Stomach (tissue), 8 donors: ENCODE measurements at regions not wholly inside any gene's neighbourhood (a gene's known extent, or its start where the extent isn't known, plus 50 kb on each side); places are given as distances from the start of the nearest gene placed in this dataset.

Experiments
- DNase-seq, 2 donors: peaks; one replicate each; pipeline versions ENCODE4 v3.0.0 to v3.0.0-alpha.2; 2013 to 2019
- H3K27ac ChIP-seq, 5 donors: fragments of 200-600 bp in 4 of 5; sonication (generic) in 4 of 5; one replicate each; pipeline ENCODE4 v1.5.1; 2013 to 2019; ENCODE audit warnings: mild to moderate bottlenecking in 1 of 5, moderate library complexity in 1 of 5
- H3K27me3 ChIP-seq, 3 donors: fragments of 200-600 bp; sonication (generic); one replicate each; pipeline ENCODE4 v1.5.1; 2017 to 2019; ENCODE audit warnings: mixed run types in 1 of 3
- H3K36me3 ChIP-seq, 4 donors: fragments of 200-600 bp; sonication (generic); 1 replicate in 3 of 4; 2 replicates in 1 of 4; pipeline ENCODE4 v1.5.1; 2016 to 2019
- H3K4me1 ChIP-seq, 4 donors: fragments of 200-600 bp; sonication (generic); one replicate each; pipeline ENCODE4 v1.5.1; 2016 to 2019
- H3K4me3 ChIP-seq, 4 donors: fragments of 200-600 bp; sonication (generic) in 3 of 4; one replicate each; pipeline ENCODE4 v1.5.1; 2016 to 2019; ENCODE audit warnings: mild to moderate bottlenecking in 1 of 4
- H3K9me3 ChIP-seq, 4 donors: fragments of 200-600 bp; sonication (generic); one replicate each; pipeline ENCODE4 v1.5.1; 2016 to 2019
- EP300 ChIP-seq: sonication (generic); formaldehyde crosslinking; IDR thresholded peaks from one replicate; pipeline ENCODE4 v1.6.1; 2017; ENCODE audit warnings: antibody characterized with exemption
- POLR2A ChIP-seq, 4 donors: fragments of 450-650 bp; IDR thresholded peaks; one replicate each; pipeline ENCODE4 v1.6.1; 2016; ENCODE audit warnings: antibody characterized with exemption in 4 of 4, control low read depth in 2 of 4, mild to moderate bottlenecking in 1 of 4, moderate library complexity in 1 of 4
- POLR2AphosphoS5 ChIP-seq, 3 donors: sonication (generic); formaldehyde crosslinking; IDR thresholded peaks; one replicate each; pipeline ENCODE4 v1.6.1; 2016; ENCODE audit warnings: antibody characterized with exemption in 3 of 3
- whole genome bisulfite sequencing, 5 donors: extraction: QIAGEN DNeasy Blood & Tissue Kit in 3 of 5; methylation state at CpG; one replicate each; pipeline versions ENCODE4 v1.1.5 to v1.1.7; 2013 to 2018; 5-methylcytosine and 5-hydroxymethylcytosine counted together
- intact Hi-C: fragments of 100-400 bp; cut with DNase I; formaldehyde crosslinking; loops from one replicate; pipeline ENCODE4 v1.15.1; 2023; ENCODE audit warnings: low total_unique reads
- TF ChIP-seq, protein P1 (sequence below), 7 experiments: fragments of 450-650 bp in 4 of 7; fragments of 200-600 bp in 3 of 7; sonication (generic) in 3 of 7; IDR thresholded peaks; one replicate each; pipeline ENCODE4 v1.5.1; 2016 to 2019; ENCODE audit warnings: antibody characterized with exemption in 7 of 7, control low read depth in 2 of 7, mild to moderate bottlenecking in 1 of 7
- donor health status: healthy with polysubstance abuse.
- donor health status: Bipolar disorder and iron deficiency.
- donor health status: healthy.

DNA sequence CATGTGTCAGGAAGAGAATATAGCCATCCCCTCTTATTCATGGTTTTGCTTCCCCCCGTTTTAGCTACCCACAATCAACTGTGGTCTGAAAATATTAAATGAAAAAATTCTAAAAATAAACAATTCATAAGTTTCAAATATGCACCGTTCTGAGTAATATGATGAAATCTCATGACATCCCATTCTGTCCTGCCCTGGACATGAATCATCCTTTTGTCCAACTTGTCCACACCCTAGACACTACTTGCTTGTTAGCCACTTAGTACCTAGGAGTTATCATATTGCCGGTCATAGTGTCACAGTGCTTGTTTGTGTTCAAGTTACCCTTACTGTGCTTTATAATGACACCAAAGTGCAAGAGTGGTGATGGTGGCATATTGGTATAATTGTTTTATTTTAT, 113.5 kb downstream of the CAAP1 start:
- DNase-seq = no peak
- no peak overlapping the region for H3K4me3 ChIP-seq
- intact Hi-C loops = no loop called here
- WGBS, 5 donors = 86 to 88% (median 87%) methylated on average over 3 of the region's 3 CpGs
- no peak overlapping the region for H3K27ac ChIP-seq
- no peaks in the 10 kb centered on the region for H3K36me3 ChIP-seq
- TF ChIP-seq EP300 (no peak), POLR2AphosphoS5 (IDR thresholded peaks at IDR 0.05) (no peak), POLR2A (IDR thresholded peaks at IDR 0.05) (no peak)
- TF ChIP-seq, protein P1, sequence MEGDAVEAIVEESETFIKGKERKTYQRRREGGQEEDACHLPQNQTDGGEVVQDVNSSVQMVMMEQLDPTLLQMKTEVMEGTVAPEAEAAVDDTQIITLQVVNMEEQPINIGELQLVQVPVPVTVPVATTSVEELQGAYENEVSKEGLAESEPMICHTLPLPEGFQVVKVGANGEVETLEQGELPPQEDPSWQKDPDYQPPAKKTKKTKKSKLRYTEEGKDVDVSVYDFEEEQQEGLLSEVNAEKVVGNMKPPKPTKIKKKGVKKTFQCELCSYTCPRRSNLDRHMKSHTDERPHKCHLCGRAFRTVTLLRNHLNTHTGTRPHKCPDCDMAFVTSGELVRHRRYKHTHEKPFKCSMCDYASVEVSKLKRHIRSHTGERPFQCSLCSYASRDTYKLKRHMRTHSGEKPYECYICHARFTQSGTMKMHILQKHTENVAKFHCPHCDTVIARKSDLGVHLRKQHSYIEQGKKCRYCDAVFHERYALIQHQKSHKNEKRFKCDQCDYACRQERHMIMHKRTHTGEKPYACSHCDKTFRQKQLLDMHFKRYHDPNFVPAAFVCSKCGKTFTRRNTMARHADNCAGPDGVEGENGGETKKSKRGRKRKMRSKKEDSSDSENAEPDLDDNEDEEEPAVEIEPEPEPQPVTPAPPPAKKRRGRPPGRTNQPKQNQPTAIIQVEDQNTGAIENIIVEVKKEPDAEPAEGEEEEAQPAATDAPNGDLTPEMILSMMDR (IDR thresholded peaks at IDR 0.05) = no peak
- H3K27me3 ChIP-seq = no peaks in the 10 kb centered on the region
- H3K4me1 ChIP-seq = no peaks in the 10 kb centered on the region
- H3K9me3 ChIP-seq = no peaks in the 10 kb centered on the region

DNA sequence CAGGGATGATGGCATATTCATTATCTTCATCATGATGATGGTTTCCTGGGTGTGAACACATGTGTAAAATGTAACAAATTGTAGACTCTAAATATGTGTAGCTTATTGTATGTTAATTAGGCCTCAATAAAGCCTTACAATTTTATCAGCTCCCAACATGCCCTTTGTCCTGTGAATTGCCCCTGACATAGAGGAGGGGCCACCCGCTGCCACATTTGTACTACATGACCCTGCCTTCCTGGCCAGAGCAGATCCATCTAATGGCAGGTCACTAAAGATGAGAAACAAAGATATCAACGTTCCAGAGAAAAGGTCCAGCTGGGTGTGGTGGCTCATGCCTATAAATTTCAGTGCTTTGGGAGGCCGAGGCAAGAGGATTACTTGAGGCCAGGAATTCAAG, 117.2 kb downstream of the CAAP1 start:
- Histone ChIP-seq H3K4me1 (no peaks in the 10 kb centered on the region), H3K4me3 (no peak overlapping the region), H3K27ac (no peak overlapping the region), H3K27me3 (no peaks in the 10 kb centered on the region), H3K36me3 (no peaks in the 10 kb centered on the region), H3K9me3 (no peaks in the 10 kb centered on the region)
- no peak for TF ChIP-seq POLR2AphosphoS5 (IDR thresholded peaks at IDR 0.05)
- TF ChIP-seq, protein P1 (IDR thresholded peaks at IDR 0.05) = no peak
- no peak for TF ChIP-seq EP300
- TF ChIP-seq POLR2A (IDR thresholded peaks at IDR 0.05) = no peak
- no peak for DNase-seq
- intact Hi-C loops = no loop called here
- 62 to 70% (median 66%) methylated on average over 3 of the region's 3 CpGs for WGBS, 5 donors

DNA sequence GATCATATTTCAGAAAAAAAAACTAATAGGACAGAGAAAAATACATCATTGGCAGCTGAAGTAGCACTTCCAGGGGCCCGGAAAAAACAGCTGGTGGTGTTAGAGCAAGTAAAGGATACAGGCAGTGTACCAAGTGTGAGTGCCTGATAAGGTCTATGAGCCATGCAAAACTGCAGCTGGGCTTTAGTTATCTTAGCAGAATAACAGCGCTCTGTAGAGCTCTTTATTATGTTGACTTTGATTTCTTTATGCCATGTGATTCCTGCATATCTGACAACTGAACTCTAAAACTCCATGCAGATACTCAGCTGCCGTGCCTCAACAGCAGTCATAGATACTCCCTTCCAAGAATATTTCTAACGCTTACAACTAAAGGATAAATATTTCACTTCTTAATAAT, 119.5 kb downstream of the CAAP1 start:
- Histone ChIP-seq H3K4me3 (no peak overlapping the region), H3K27me3 (no peaks in the 10 kb centered on the region), H3K4me1 (no peaks in the 10 kb centered on the region), H3K36me3 (no peaks in the 10 kb centered on the region), H3K27ac (no peak overlapping the region), H3K9me3 (no peaks in the 10 kb centered on the region)
- TF ChIP-seq, protein P1 (IDR thresholded peaks at IDR 0.05) = no peak
- TF ChIP-seq POLR2AphosphoS5 (IDR thresholded peaks at IDR 0.05) = no peak
- TF ChIP-seq POLR2A (IDR thresholded peaks at IDR 0.05) = no peak
- TF ChIP-seq EP300 = no peak
- DNase-seq = no peak
- intact Hi-C loops = no loop called here
- WGBS, 5 donors = 51 to 70% (median 68%) methylated on average over 4 of the region's 4 CpGs

DNA sequence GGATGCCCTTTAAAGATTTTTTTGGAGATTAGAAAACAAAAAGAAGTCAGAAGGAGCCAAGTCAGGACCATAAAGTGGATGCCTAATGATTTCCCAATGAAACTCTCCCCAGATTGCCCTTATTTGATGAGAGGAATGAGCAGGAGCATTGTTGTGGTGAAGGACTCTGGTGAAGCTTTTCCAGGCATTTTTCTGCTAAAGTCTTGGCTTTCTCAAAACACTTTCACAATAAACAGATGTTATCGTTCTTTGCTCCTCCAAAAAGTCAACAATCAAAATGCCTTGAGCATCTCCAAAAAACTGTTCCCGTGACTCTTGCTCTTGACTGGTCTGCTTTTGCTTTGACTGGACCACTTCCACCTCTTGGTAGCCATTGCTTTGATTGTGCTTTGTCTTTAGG, 121.8 kb downstream of the CAAP1 start:
- Histone ChIP-seq H3K9me3 (no peaks in the 10 kb centered on the region), H3K27ac (no peak overlapping the region), H3K4me1 (no peaks in the 10 kb centered on the region), H3K36me3 (no peaks in the 10 kb centered on the region), H3K4me3 (no peak overlapping the region), H3K27me3 (no peaks in the 10 kb centered on the region)
- TF ChIP-seq POLR2AphosphoS5 (IDR thresholded peaks at IDR 0.05) (no peak), POLR2A (IDR thresholded peaks at IDR 0.05) (no peak)
- no peak for DNase-seq
- 37 to 67% (median 63%) methylated on average over 2 of the region's 2 CpGs for WGBS, 5 donors
- intact Hi-C loops = no loop called here

DNA sequence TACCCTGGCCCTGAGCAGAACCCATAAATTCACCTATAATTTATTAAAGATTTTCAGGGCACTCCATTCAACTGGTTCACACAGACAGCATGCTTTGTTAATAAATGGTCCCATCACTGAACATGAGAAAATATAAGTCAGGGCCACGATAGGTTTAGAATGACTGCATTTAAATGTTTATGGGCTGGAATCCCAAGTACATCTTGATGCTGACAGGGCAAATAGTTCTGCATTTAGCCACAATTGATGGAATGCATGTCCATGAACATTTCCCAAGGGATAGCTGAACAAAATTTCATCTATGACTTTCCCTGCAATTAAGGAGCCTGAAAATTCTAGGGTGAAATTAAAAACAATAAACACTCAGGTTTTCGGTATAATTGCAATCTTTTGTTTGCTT, 124.5 kb downstream of the CAAP1 start:
- no peak overlapping the region for H3K4me3 ChIP-seq
- no peaks in the 10 kb centered on the region for H3K27me3 ChIP-seq
- DNase-seq = no peak
- intact Hi-C loops = no loop called here
- WGBS, 5 donors = 64 to 85% (median 81%) methylated on average over 2 of the region's 2 CpGs
- TF ChIP-seq POLR2A (IDR thresholded peaks at IDR 0.05) = no peak
- TF ChIP-seq, protein P1 (IDR thresholded peaks at IDR 0.05) = no peak
- TF ChIP-seq POLR2AphosphoS5 (IDR thresholded peaks at IDR 0.05) = no peak
- TF ChIP-seq EP300 = no peak
- H3K27ac ChIP-seq = no peak overlapping the region
- no peaks in the 10 kb centered on the region for H3K36me3 ChIP-seq
- no peaks in the 10 kb centered on the region for H3K9me3 ChIP-seq
- H3K4me1 ChIP-seq = no peaks in the 10 kb centered on the region
